GM06990 (cell line): ENCODE measurements at regions not wholly inside any gene's neighbourhood (a gene's known extent, or its start where the extent isn't known, plus 50 kb on each side); places are given as distances from the start of the nearest gene placed in this dataset.

Experiments
- DNase-seq: peaks from one replicate; pipeline ENCODE4 v3.0.0-alpha.2; 2011; ENCODE audit not compliant: insufficient read length; ENCODE audit errors: extremely low read depth
- H3K27me3 ChIP-seq: replicated peaks from 2 replicates; pipeline ENCODE4 v1.6.0; 2011; ENCODE audit warnings: low read length; ENCODE audit not compliant: control insufficient read depth, insufficient read depth
- H3K36me3 ChIP-seq: 2 replicates; pipeline ENCODE4 v1.5.1; 2011; ENCODE audit warnings: low read length; ENCODE audit not compliant: control insufficient read depth, insufficient read depth
- H3K4me3 ChIP-seq: replicated peaks from 2 replicates; pipeline ENCODE4 v1.5.1; 2011; ENCODE audit warnings: low read depth, mild to moderate bottlenecking, control low read depth, low read length
- TF ChIP-seq, protein P1 (sequence below): IDR thresholded peaks from 2 replicates; pipeline ENCODE4 v1.5.1; 2011; ENCODE audit warnings: low read length, control low read depth, mild to moderate bottlenecking, inconsistent platforms; ENCODE audit not compliant: insufficient read depth, poor library complexity, severe bottlenecking

DNA sequence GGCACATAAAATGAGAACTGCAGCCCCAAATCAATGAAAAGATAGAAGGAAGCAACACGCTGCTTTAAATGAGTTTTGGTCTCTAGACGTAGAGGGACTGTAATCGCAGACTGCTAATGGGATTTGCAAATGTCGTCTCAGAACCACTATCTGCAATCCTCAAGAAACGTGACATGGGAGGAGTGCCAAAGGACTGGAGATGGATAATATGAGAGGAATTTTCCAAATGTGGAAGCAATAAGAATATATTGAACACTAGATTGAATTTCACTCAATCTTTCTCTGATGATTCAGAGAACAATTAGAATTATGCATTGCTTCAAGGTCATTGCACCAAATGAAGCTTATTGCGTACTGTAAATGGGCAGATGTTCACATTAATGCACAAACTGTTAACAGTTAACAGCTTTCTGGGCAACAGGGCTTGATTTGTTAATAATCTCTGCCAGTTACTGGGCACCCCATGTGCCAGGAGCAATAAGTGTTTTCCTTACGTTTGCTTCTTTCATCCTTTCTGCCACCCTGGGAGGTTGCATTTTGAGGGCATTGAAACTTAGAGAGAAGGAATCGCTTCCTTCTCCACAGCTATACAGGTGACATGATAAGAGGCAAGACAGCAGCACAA, 62.8 kb upstream of the WASF3 start:
- no peak for DNase-seq
- no peaks in the 10 kb centered on the region; the same call in 1 of the 2 replicates for H3K27me3 ChIP-seq
- TF ChIP-seq, protein P1, sequence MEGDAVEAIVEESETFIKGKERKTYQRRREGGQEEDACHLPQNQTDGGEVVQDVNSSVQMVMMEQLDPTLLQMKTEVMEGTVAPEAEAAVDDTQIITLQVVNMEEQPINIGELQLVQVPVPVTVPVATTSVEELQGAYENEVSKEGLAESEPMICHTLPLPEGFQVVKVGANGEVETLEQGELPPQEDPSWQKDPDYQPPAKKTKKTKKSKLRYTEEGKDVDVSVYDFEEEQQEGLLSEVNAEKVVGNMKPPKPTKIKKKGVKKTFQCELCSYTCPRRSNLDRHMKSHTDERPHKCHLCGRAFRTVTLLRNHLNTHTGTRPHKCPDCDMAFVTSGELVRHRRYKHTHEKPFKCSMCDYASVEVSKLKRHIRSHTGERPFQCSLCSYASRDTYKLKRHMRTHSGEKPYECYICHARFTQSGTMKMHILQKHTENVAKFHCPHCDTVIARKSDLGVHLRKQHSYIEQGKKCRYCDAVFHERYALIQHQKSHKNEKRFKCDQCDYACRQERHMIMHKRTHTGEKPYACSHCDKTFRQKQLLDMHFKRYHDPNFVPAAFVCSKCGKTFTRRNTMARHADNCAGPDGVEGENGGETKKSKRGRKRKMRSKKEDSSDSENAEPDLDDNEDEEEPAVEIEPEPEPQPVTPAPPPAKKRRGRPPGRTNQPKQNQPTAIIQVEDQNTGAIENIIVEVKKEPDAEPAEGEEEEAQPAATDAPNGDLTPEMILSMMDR = no peak
- H3K36me3 ChIP-seq = no peaks in the 10 kb centered on the region
- H3K4me3 ChIP-seq = no peak overlapping the region

DNA sequence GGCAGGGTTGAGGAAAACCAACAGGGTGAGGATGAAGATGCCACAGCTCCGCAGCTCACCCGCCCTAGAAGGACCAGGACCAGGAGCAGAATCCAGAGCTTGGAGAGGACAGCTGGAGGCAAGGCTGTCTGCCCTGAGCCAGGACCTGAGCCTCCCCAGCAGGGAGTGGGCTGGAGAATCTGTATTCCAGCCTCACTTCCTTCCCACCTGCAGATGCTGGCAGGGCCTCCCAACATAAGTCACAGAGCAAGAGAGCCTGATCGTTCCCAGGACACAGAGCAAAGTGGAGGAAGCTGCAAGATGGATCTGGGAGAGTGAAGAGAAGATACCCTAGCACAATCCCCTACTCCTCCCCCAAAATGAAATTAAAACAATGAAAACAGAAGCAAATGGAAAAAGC, 61.7 kb upstream of the WASF3 start:
- no peaks in the 10 kb centered on the region; the same call in 1 of the 2 replicates for H3K27me3 ChIP-seq
- no peak overlapping the region for H3K4me3 ChIP-seq
- TF ChIP-seq, protein P1 = no peak
- H3K36me3 ChIP-seq = no peaks in the 10 kb centered on the region
- DNase-seq = no peak

DNA sequence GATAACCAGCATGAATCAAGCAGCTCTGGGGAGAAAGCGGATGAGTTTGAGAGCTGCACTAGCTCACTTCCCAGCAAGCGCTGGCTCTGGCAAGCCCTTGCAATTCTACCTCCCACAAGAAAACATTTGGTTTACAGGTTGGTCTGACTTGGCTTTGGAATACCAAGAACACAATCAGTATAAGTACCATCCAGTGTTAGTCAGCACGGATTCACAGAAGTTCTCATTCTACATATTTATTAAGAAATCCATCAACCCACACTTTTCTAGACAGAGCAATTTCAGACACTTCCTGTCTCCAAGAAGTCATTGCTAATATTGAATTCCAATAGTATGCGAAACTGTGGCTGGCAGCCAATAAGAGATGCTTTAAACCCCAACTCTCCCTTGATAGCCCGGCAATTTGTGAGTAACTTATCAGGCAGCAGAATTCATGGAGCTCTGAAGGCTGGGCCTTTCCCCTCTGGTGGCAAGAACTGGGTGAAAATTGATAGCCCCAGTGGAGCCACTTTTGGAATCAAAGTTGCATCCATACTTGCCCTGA, 59.4 kb upstream of the WASF3 start:
- no peak for DNase-seq
- Histone ChIP-seq H3K27me3 (no peaks in the 10 kb centered on the region; the same call in 1 of the 2 replicates), H3K4me3 (no peak overlapping the region), H3K36me3 (no peaks in the 10 kb centered on the region)
- TF ChIP-seq, protein P1 = no peak

DNA sequence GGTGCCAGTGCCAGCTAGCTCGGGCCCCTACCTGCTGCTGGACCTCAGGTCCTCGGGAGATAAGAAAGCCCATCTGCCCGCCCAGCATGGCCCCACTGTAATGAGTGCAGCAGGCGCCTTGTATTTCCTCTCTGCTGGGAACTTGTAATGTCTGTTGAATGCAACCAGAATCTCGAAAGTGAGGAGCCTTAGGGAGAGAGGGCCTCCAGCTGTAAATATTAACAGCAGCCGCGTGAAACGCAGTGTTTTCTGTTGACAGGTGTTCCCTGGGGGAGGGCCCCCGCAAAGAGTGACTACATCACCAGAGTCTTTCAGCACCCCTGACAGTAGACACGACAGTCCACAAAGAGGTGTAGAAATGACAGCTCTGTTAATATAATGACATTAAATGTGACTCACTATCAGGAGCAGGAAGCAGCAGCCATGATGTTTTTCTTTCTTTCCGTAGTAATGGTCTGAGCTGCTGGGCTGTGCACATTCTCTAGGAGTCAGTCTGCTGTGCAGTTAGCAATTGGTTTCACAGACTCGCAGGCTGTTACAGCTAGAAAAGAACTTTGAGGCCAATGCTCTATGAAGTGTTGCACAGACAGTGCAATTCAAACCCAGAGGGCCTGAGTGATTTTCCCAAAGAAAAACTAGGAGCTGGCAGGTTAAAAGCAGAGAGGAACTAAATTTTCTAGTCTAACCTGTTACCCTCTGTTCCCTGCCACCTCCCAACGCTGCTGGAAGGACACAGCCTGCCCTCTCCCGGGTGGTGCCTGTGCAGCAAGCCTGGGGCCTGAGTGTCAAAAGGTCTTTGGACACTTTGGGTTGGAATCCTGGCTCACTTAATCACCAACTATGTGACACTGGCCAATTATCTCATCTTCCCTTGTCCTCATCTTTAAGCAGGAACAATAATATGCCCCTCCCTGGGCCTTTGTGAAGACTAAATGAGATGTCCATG, 58.6 kb upstream of the WASF3 start:
- Histone ChIP-seq H3K27me3 (no peaks in the 10 kb centered on the region), H3K4me3 (no peak overlapping the region), H3K36me3 (no peaks in the 10 kb centered on the region)
- TF ChIP-seq, protein P1 = no peak
- DNase-seq = no peak

DNA sequence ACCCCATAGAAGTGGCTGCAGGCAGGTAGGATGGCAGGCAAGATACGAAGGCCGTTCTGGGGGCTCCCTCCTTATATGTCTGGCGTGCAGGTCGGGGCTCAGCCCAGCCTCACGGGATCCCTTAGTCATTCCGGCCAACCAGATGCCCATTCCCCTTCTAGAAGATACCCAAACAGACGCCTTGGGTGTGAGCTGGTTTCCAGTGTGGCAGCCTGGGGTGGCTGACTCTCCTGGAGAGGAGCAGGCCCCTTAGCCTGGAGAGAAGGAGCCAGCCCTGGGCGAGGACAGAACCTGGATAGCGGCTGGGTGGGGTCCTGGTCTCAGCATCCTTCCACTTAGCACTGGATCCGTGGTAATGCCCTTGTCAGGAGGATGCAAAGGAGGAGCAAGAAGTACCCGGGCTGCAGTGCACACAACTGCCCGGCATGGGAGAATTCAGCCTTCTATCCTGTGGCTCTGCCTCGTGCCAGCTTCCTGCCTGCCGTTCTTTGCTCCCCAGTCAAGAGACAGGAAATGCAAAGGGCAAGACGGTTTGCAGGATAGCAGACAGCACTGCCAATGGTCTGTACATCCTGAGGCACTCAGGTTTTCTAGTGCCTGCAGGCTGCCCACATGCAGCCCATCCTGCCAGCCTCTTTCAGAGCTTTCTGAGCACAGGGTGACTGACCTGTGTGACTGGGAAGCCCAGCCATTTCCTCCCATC, 56.7 kb upstream of the WASF3 start:
- no peak overlapping the region for H3K4me3 ChIP-seq
- no peak for DNase-seq

More for the DNA sequence above, 56.7 kb upstream of the WASF3 start:
- TF ChIP-seq, protein P1 = no peak
- Histone ChIP-seq H3K36me3 (no peaks in the 10 kb centered on the region), H3K27me3 (no peaks in the 10 kb centered on the region)
